ENCODE measurements at regions not wholly inside any gene's neighbourhood (a gene's known extent, or its start where the extent isn't known, plus 50 kb on each side); places are given as distances from the start of the nearest gene placed in this dataset.
"Not testable (repeated sequence)": the region's sequence is repeated elsewhere in the genome, so short reads cannot be mapped to it uniquely, and the experiment has no call there.

GRCh38 chr2:225841314-225841713 lies 441.8 kb downstream of the NYAP2 start:
- no peak for DNase-seq (ENCODE audit: low read depth in 2 of 2)

- DNase-seq (ENCODE audit: low read depth in 2 of 2): no peak
These were observed 437.8 kb downstream of the NYAP2 start for GRCh38 chr2:225837328-225837727.

GRCh38 chr2:225824748-225825449 lies 425.4 kb downstream of the NYAP2 start:
- DNase-seq (ENCODE audit: low read depth in 2 of 2): no peak

- DNase-seq (ENCODE audit: low read depth in 2 of 2): no peak
These were observed 421.8 kb downstream of the NYAP2 start for GRCh38 chr2:225821351-225821750.

GRCh38 chr2:225820826-225821225 lies 421.3 kb downstream of the NYAP2 start:
- DNase-seq (ENCODE audit: low read depth in 2 of 2): no peak

- no peak for DNase-seq (ENCODE audit: low read depth in 2 of 2)
These were observed 415.0 kb downstream of the NYAP2 start for GRCh38 chr2:225814554-225814953.

GRCh38 chr2:225806105-225806504 lies 406.6 kb downstream of the NYAP2 start:
- no peak for DNase-seq (ENCODE audit: low read depth in 2 of 2)

- not testable (repeated sequence) for DNase-seq (ENCODE audit: low read depth in 2 of 2)
These were observed 402.6 kb downstream of the NYAP2 start for GRCh38 chr2:225802076-225802475.

GRCh38 chr2:225797394-225797793 lies 397.9 kb downstream of the NYAP2 start:
- no peak for DNase-seq (ENCODE audit: low read depth in 2 of 2)

GRCh38 chr2:225794652-225795400 lies 395.3 kb downstream of the NYAP2 start:
- no peak for DNase-seq (ENCODE audit: low read depth in 2 of 2)

- no peak for DNase-seq (ENCODE audit: low read depth in 2 of 2)
These were observed 394.4 kb downstream of the NYAP2 start for GRCh38 chr2:225793736-225794550.

GRCh38 chr2:225788571-225789094 lies 389.1 kb downstream of the NYAP2 start:
- no peak for DNase-seq (ENCODE audit: low read depth in 2 of 2)

GRCh38 chr2:225787497-225787896 lies 388.0 kb downstream of the NYAP2 start:
- DNase-seq (ENCODE audit: low read depth in 2 of 2): no peak

- no peak for DNase-seq (ENCODE audit: low read depth in 2 of 2)
These were observed 382.5 kb downstream of the NYAP2 start for GRCh38 chr2:225781991-225782390.

GRCh38 chr2:225781145-225781544 lies 381.6 kb downstream of the NYAP2 start:
- DNase-seq (ENCODE audit: low read depth in 2 of 2): no peak

GRCh38 chr2:225779829-225780228 lies 380.3 kb downstream of the NYAP2 start:
- no peak for DNase-seq (ENCODE audit: low read depth in 2 of 2)

GRCh38 chr2:225773148-225773547 lies 373.6 kb downstream of the NYAP2 start:
- DNase-seq (ENCODE audit: low read depth in 2 of 2): no peak

- DNase-seq (ENCODE audit: low read depth in 2 of 2): no peak
These were observed 372.2 kb downstream of the NYAP2 start for GRCh38 chr2:225771701-225772100.

- no peak for DNase-seq (ENCODE audit: low read depth in 2 of 2)
These were observed 369.2 kb downstream of the NYAP2 start for GRCh38 chr2:225768741-225769140.

- DNase-seq (ENCODE audit: low read depth in 2 of 2): no peak
These were observed 366.9 kb downstream of the NYAP2 start for GRCh38 chr2:225766431-225766830.

- DNase-seq (ENCODE audit: low read depth in 2 of 2): no peak
These were observed 366.3 kb downstream of the NYAP2 start for GRCh38 chr2:225765820-225766219.

- no peak for DNase-seq (ENCODE audit: low read depth in 2 of 2)
These were observed 364.8 kb downstream of the NYAP2 start for GRCh38 chr2:225764346-225764745.
